ENCODE measurements at regions not wholly inside any gene's neighbourhood (a gene's known extent, or its start where the extent isn't known, plus 50 kb on each side); places are given as distances from the start of the nearest gene placed in this dataset.
"Not testable (repeated sequence)": the region's sequence is repeated elsewhere in the genome, so short reads cannot be mapped to it uniquely, and the experiment has no call there.

- not testable (repeated sequence) for TF ChIP-seq ETV6 (CRISPR knock-in tag; IDR thresholded peaks at IDR 0.05); CTCF (IDR thresholded peaks at IDR 0.05); MAX (CRISPR knock-in tag; IDR thresholded peaks at IDR 0.05); NR1H2 (CRISPR knock-in tag; IDR thresholded peaks at IDR 0.05); E2F4 (CRISPR knock-in tag; IDR thresholded peaks at IDR 0.05; ENCODE audit: borderline replicate concordance, low read depth); ZNF425 (CRISPR knock-in tag; conservative IDR thresholded peaks at IDR 0.05); IRF1 (CRISPR knock-in tag; IDR thresholded peaks at IDR 0.05); HMGXB4 (CRISPR knock-in tag; IDR thresholded peaks at IDR 0.05); RELA (CRISPR knock-in tag; IDR thresholded peaks at IDR 0.05; ENCODE audit: borderline replicate concordance); USF2 (CRISPR knock-in tag; IDR thresholded peaks at IDR 0.05); FOXJ3 (CRISPR knock-in tag; IDR thresholded peaks at IDR 0.05; ENCODE audit: borderline replicate concordance); EMX1 (CRISPR knock-in tag; IDR thresholded peaks at IDR 0.05)
Observed at GRCh38 chr9:97148428-97148827, 109.5 kb upstream of the CTSV start.

Measured in WTC11 (cell line).